CD14-positive monocyte (primary cell): ENCODE measurements at regions not wholly inside any gene's neighbourhood (a gene's known extent, or its start where the extent isn't known, plus 50 kb on each side); places are given as distances from the start of the nearest gene placed in this dataset.

Experiments
- DNase-seq, 3 donors: peaks; one replicate each; pipeline ENCODE4 v3.0.0-alpha.2; 2011 to 2022
- H2AFZ ChIP-seq: 2 replicates; pipeline ENCODE4 v1.6.0; 2012; ENCODE audit warnings: mild to moderate bottlenecking, low read depth, low read length, inconsistent platforms; ENCODE audit not compliant: insufficient read depth, poor library complexity, severe bottlenecking
- H3K27ac ChIP-seq, 2 donors: 1 replicate in 1 of 2; 2 replicates in 1 of 2; pipeline ENCODE4 v1.5.1; 2012 to 2013; ENCODE audit warnings: low read length in 2 of 2, control low read depth in 1 of 2, inconsistent platforms in 1 of 2, low read depth in 1 of 2, mild to moderate bottlenecking in 1 of 2
- H3K27me3 ChIP-seq, 2 donors: one replicate each; pipeline versions ENCODE4 v1.6.0 to v1.6.1; 2011 to 2013; ENCODE audit warnings: low read length in 2 of 2; ENCODE audit not compliant: control insufficient read depth in 2 of 2, insufficient read depth in 2 of 2
- H3K36me3 ChIP-seq, 2 donors: replicated peaks in 1 of 2; 1 replicate in 1 of 2; 2 replicates in 1 of 2; pipeline versions ENCODE4 v1.5.1 to v1.6.1; 2012 to 2013; ENCODE audit warnings: low read length in 2 of 2, control low read depth in 1 of 2, inconsistent platforms in 1 of 2, mild to moderate bottlenecking in 1 of 2; ENCODE audit not compliant: insufficient read depth in 2 of 2, control insufficient read depth in 1 of 2
- H3K4me1 ChIP-seq, 2 donors: 1 replicate in 1 of 2; 2 replicates in 1 of 2; pipeline versions ENCODE4 v1.5.1 to v1.6.1; 2012 to 2013; ENCODE audit warnings: low read length in 2 of 2, control low read depth in 1 of 2, inconsistent platforms in 1 of 2, mild to moderate bottlenecking in 1 of 2, moderate library complexity in 1 of 2; ENCODE audit not compliant: insufficient read depth in 2 of 2, control insufficient read depth in 1 of 2
- H3K4me2 ChIP-seq: replicated peaks from 2 replicates; pipeline ENCODE3; 2012; ENCODE audit warnings: low read length, moderate library complexity, mild to moderate bottlenecking; ENCODE audit not compliant: poor library complexity, severe bottlenecking; ENCODE audit errors: extremely low read depth
- H3K4me3 ChIP-seq, 3 experiments: fragments of 200-600 bp in 1 of 3; sonication (generic) in 1 of 3; replicated peaks in 1 of 3; 1 replicate in 2 of 3; 2 replicates in 1 of 3; pipeline ENCODE4 v1.5.1; 2011 to 2013; ENCODE audit warnings: low read length in 3 of 3, mild to moderate bottlenecking in 3 of 3, control low read depth in 2 of 3, low read depth in 2 of 3, inconsistent platforms in 1 of 3, moderate library complexity in 1 of 3
- H3K79me2 ChIP-seq: 2 replicates; pipeline ENCODE4 v1.6.0; 2012; ENCODE audit warnings: mild to moderate bottlenecking, control low read depth, inconsistent platforms, low read length, moderate library complexity; ENCODE audit not compliant: insufficient read depth
- H3K9ac ChIP-seq: 2 replicates; pipeline ENCODE4 v1.6.0; 2017; ENCODE audit warnings: low read length, mild to moderate bottlenecking; ENCODE audit not compliant: insufficient read depth, poor library complexity, severe bottlenecking
- H3K9me3 ChIP-seq, 2 donors: replicated peaks in 1 of 2; 1 replicate in 1 of 2; 2 replicates in 1 of 2; pipeline versions ENCODE4 v1.5.1 to v1.6.1; 2012 to 2013; ENCODE audit warnings: low read length in 2 of 2, control low read depth in 1 of 2; ENCODE audit not compliant: control insufficient read depth in 1 of 2, insufficient read depth in 1 of 2
- H4K20me1 ChIP-seq: 2 replicates; pipeline ENCODE4 v1.6.0; 2012; ENCODE audit warnings: mild to moderate bottlenecking, low read length, control low read depth, moderate library complexity; ENCODE audit not compliant: insufficient read depth
- H3K27ac Mint-ChIP-seq, 7 donors: one replicate each; pipeline ENCODE4 v1.8.0; 2020; ENCODE audit warnings: mild to moderate bottlenecking in 7 of 7, mixed read lengths in 7 of 7, moderate library complexity in 6 of 7, inconsistent platforms in 2 of 7
- H3K27me3 Mint-ChIP-seq, 3 donors: one replicate each; pipeline ENCODE4 v1.8.0; 2021 to 2022; ENCODE audit warnings: low read depth in 3 of 3, mild to moderate bottlenecking in 3 of 3, mixed read lengths in 3 of 3, moderate library complexity in 3 of 3, inconsistent platforms in 1 of 3
- H3K36me3 Mint-ChIP-seq, 2 donors: one replicate each; pipeline ENCODE4 v1.8.0; 2020; ENCODE audit warnings: mixed read lengths in 2 of 2, inconsistent platforms in 1 of 2, mild to moderate bottlenecking in 1 of 2
- H3K4me1 Mint-ChIP-seq: one replicate; pipeline ENCODE4 v1.8.0; 2020; ENCODE audit warnings: mild to moderate bottlenecking, mixed read lengths
- H3K4me3 Mint-ChIP-seq, 2 donors: one replicate each; pipeline ENCODE4 v1.8.0; 2020; ENCODE audit warnings: mild to moderate bottlenecking in 2 of 2, mixed read lengths in 2 of 2, moderate library complexity in 1 of 2
- H3K9me3 Mint-ChIP-seq, 7 donors: one replicate each; pipeline ENCODE4 v1.8.0; 2020 to 2022; ENCODE audit warnings: mixed read lengths in 7 of 7, mild to moderate bottlenecking in 6 of 7, moderate library complexity in 6 of 7, inconsistent platforms in 2 of 7
- WGBS: methylation state at CpG from one replicate; pipeline ENCODE4 v1.1.5; 2013; ENCODE audit warnings: missing lambda C conversion rate; ENCODE audit not compliant: insufficient coverage; 5-methylcytosine and 5-hydroxymethylcytosine counted together
- intact Hi-C, 2 donors: fragments of 100-400 bp; cut with micrococcal nuclease; formaldehyde crosslinking; loops; one replicate each; pipeline versions ENCODE4 v1.15.0 to v1.15.1; 2023
- TF ChIP-seq, protein P1 (sequence below): fragments of 200-600 bp; IDR thresholded peaks from one replicate; pipeline ENCODE4 v1.8.0; 2022; ENCODE audit warnings: antibody characterized with exemption, mild to moderate bottlenecking

DNA sequence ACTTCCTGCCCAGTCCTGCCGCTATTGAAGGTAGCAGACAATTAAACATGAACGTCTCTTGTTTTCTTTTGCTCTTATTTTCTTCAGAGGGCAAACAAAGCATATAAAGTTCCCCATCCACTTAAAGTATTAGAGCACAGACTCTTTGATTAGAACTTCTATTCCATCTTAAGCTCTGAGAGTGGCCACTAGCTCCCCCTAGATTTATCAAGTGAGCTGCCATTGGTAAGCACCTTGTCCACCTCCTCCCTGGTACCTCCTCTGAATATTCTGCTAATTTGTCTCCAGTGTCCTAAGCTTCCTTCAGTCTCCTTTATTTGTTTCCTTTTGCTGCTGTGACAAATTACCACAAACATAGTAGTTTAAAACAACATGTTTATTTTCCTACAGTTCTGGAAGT, 264.3 kb upstream of the KCNN2 start:
- Histone ChIP-seq H3K9me3 (peaks cover 3 to 6% of the 10 kb centered on the region in 2 donors), H3K4me1 (no peaks in the 10 kb centered on the region), H3K9ac (no peak overlapping the region), H3K4me3 (no peak overlapping the region), H3K27me3 (no peaks in the 10 kb centered on the region), H3K79me2 (no peaks in the 10 kb centered on the region), H3K27ac (no peak overlapping the region), H4K20me1 (no peaks in the 10 kb centered on the region), H2AFZ (no peak overlapping the region), H3K4me2 (no peak overlapping the region), H3K36me3 (no peaks in the 10 kb centered on the region)
- TF ChIP-seq, protein P1, sequence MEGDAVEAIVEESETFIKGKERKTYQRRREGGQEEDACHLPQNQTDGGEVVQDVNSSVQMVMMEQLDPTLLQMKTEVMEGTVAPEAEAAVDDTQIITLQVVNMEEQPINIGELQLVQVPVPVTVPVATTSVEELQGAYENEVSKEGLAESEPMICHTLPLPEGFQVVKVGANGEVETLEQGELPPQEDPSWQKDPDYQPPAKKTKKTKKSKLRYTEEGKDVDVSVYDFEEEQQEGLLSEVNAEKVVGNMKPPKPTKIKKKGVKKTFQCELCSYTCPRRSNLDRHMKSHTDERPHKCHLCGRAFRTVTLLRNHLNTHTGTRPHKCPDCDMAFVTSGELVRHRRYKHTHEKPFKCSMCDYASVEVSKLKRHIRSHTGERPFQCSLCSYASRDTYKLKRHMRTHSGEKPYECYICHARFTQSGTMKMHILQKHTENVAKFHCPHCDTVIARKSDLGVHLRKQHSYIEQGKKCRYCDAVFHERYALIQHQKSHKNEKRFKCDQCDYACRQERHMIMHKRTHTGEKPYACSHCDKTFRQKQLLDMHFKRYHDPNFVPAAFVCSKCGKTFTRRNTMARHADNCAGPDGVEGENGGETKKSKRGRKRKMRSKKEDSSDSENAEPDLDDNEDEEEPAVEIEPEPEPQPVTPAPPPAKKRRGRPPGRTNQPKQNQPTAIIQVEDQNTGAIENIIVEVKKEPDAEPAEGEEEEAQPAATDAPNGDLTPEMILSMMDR = no peak
- intact Hi-C loops = no loop called here
- Mint-ChIP-seq H3K27me3 (no peaks in the 10 kb centered on the region), H3K36me3 (no peaks in the 10 kb centered on the region), H3K4me3 (no peak overlapping the region), H3K4me1 (no peaks in the 10 kb centered on the region), H3K9me3 (peaks cover under 1 to 9% (median 6%) of the 10 kb centered on the region in 7 donors), H3K27ac (no peak overlapping the region)
- DNase-seq = no peak
- WGBS = 67% methylated on average over 2 of the region's 2 CpGs

DNA sequence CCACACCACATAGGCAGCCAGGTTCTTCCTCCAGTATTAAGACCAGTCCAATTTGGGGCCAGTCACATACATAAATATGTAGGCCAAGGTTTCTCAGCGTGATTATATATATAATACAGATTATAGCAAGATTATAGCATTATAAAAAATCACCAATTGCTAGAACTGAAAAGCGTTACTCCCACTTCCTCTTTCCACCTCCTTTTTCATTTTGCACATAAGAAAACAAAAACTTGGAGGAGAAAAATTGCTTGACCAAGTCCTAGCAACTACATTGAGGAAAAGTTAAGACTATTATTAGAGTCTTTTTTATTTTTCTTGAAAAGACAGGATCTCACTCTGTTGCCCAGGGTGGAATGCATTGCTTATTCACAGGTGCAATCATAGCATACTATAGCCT, 262.7 kb upstream of the KCNN2 start:
- no peak for DNase-seq
- no peak overlapping the region for H3K4me2 ChIP-seq
- H3K4me3 ChIP-seq = no peak overlapping the region
- no peak overlapping the region for H3K27ac Mint-ChIP-seq
- H3K36me3 ChIP-seq = no peaks in the 10 kb centered on the region
- H4K20me1 ChIP-seq = no peaks in the 10 kb centered on the region
- no CpG with 5 or more reads among the region's 2 CpGs for WGBS
- H3K27me3 Mint-ChIP-seq = peaks cover 0 to 2% (median 0%) of the 10 kb centered on the region in 3 donors
- TF ChIP-seq, protein P1 = no peak
- no peaks in the 10 kb centered on the region for H3K4me1 ChIP-seq
- intact Hi-C loops = no loop called here
- H3K9me3 Mint-ChIP-seq = no peaks in the 10 kb centered on the region
- H3K4me1 Mint-ChIP-seq = no peaks in the 10 kb centered on the region
- H3K27me3 ChIP-seq = no peaks in the 10 kb centered on the region
- no peaks in the 10 kb centered on the region for H3K9me3 ChIP-seq
- H2AFZ ChIP-seq = no peak overlapping the region
- no peak overlapping the region for H3K9ac ChIP-seq
- H3K79me2 ChIP-seq = no peaks in the 10 kb centered on the region
- no peak overlapping the region for H3K4me3 Mint-ChIP-seq
- H3K36me3 Mint-ChIP-seq = no peaks in the 10 kb centered on the region
- no peak overlapping the region for H3K27ac ChIP-seq
